ENCODE measurements at regions not wholly inside any gene's neighbourhood (a gene's known extent, or its start where the extent isn't known, plus 50 kb on each side); places are given as distances from the start of the nearest gene placed in this dataset.

- H3K4me1 ChIP-seq (ENCODE audit: control insufficient read depth in 4 of 4, insufficient read depth in 4 of 4, low read length in 3 of 4) = no peaks in the 10 kb centered on the region
- TF ChIP-seq FOXA2 (IDR thresholded peaks at IDR 0.05) (no peak), HNF4A (conservative IDR thresholded peaks at IDR 0.05) (no peak), JUND (IDR thresholded peaks at IDR 0.05) (no peak), HNF4G (IDR thresholded peaks at IDR 0.05) (no peak), ATF3 (IDR thresholded peaks at IDR 0.05) (no peak), REST (IDR thresholded peaks at IDR 0.05) (no peak), SP1 (IDR thresholded peaks at IDR 0.05) (no peak)
- no peaks in the 10 kb centered on the region for H3K9me3 ChIP-seq (ENCODE audit: control insufficient read depth in 4 of 4, low read length in 3 of 4)
- 79% methylated on average over 3 of the region's 3 CpGs for WGBS
- H3K27me3 ChIP-seq (ENCODE audit: control insufficient read depth in 4 of 4, insufficient read depth in 4 of 4, low read length in 3 of 4) = no peaks in the 10 kb centered on the region
- no peaks in the 10 kb centered on the region for H3K36me3 ChIP-seq (ENCODE audit: control insufficient read depth in 4 of 4, insufficient read depth in 3 of 4, low read depth in 1 of 4, low read length in 3 of 4)
- no peak overlapping the region for H3K27ac ChIP-seq (ENCODE audit: low read depth in 1 of 2, low read length in 2 of 2)
- DNase-seq (ENCODE audit: low spot score) = no peak
- no peak overlapping the region for H3K9ac ChIP-seq (ENCODE audit: low read depth in 1 of 2, low read length in 2 of 2)
- H3K4me3 ChIP-seq (ENCODE audit: low read depth in 1 of 3, low read length in 3 of 3) = no peak overlapping the region
Measured at GRCh38 chr5:104171958-104172690, 609.5 kb upstream of the NUDT12 start.

DNA sequence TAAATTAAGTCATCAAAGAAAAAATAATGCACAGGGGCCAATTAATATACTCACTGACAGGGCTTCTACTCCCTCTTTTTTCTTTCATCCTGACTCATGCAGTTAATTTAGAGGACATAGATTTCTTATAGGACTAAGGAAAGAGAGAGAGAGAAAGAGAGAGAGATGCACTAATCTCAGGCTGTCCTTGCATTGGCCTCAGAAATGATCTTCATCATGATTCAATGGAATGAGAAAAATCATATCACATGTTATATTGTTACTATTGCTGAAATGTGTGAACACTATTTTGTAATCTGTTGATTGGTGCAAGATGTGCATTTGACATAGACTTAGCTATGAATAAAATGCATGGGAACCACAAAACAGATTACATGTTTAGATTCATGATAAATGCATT is 608.3 kb upstream of the NUDT12 start:
- no peak for TF ChIP-seq YY1 (IDR thresholded peaks at IDR 0.05)
- H3K9me3 ChIP-seq (ENCODE audit: control insufficient read depth in 4 of 4, low read length in 3 of 4) = no peaks in the 10 kb centered on the region
- no peaks in the 10 kb centered on the region for H3K36me3 ChIP-seq (ENCODE audit: control insufficient read depth in 4 of 4, insufficient read depth in 3 of 4, low read depth in 1 of 4, low read length in 3 of 4)
- no peaks in the 10 kb centered on the region for H3K4me1 ChIP-seq (ENCODE audit: control insufficient read depth in 4 of 4, insufficient read depth in 4 of 4, low read length in 3 of 4)
- H3K4me3 ChIP-seq (ENCODE audit: low read depth in 1 of 3, low read length in 3 of 3) = no peak overlapping the region
- H3K9ac ChIP-seq (ENCODE audit: low read depth in 1 of 2, low read length in 2 of 2) = no peak overlapping the region
- no peak for DNase-seq (ENCODE audit: low spot score)
- no peak overlapping the region for H3K27ac ChIP-seq (ENCODE audit: low read depth in 1 of 2, low read length in 2 of 2)
- H3K27me3 ChIP-seq (ENCODE audit: control insufficient read depth in 4 of 4, insufficient read depth in 4 of 4, low read length in 3 of 4) = no peaks in the 10 kb centered on the region

- no peak for DNase-seq (ENCODE audit: low spot score)
- no peaks in the 10 kb centered on the region for H3K9me3 ChIP-seq (ENCODE audit: control insufficient read depth in 4 of 4, low read length in 3 of 4)
- H3K9ac ChIP-seq (ENCODE audit: low read depth in 1 of 2, low read length in 2 of 2) = no peak overlapping the region
- H3K27ac ChIP-seq (ENCODE audit: low read depth in 1 of 2, low read length in 2 of 2) = no peak overlapping the region
- H3K4me3 ChIP-seq (ENCODE audit: low read depth in 1 of 3, low read length in 3 of 3) = no peak overlapping the region
- no peak for TF ChIP-seq EGR1 (IDR thresholded peaks at IDR 0.05; ENCODE audit: low read depth in 2 of 2)
- TF ChIP-seq YY1 (IDR thresholded peaks at IDR 0.05) = no peak
- no peak for TF ChIP-seq RXRA (IDR thresholded peaks at IDR 0.05)
- TF ChIP-seq GABPA (IDR thresholded peaks at IDR 0.05 in 1 of 2, conservative IDR thresholded peaks at IDR 0.05 in 1 of 2) = no peak
- no peak for TF ChIP-seq TAF1 (conservative IDR thresholded peaks at IDR 0.05)
- TF ChIP-seq RAD21 (IDR thresholded peaks at IDR 0.05) = no peak
- no peak for TF ChIP-seq FOXA1 (IDR thresholded peaks at IDR 0.05)
- TF ChIP-seq SP1 (IDR thresholded peaks at IDR 0.05) = no peak
- TF ChIP-seq, protein P1, sequence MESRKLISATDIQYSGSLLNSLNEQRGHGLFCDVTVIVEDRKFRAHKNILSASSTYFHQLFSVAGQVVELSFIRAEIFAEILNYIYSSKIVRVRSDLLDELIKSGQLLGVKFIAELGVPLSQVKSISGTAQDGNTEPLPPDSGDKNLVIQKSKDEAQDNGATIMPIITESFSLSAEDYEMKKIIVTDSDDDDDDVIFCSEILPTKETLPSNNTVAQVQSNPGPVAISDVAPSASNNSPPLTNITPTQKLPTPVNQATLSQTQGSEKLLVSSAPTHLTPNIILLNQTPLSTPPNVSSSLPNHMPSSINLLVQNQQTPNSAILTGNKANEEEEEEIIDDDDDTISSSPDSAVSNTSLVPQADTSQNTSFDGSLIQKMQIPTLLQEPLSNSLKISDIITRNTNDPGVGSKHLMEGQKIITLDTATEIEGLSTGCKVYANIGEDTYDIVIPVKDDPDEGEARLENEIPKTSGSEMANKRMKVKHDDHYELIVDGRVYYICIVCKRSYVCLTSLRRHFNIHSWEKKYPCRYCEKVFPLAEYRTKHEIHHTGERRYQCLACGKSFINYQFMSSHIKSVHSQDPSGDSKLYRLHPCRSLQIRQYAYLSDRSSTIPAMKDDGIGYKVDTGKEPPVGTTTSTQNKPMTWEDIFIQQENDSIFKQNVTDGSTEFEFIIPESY (IDR thresholded peaks at IDR 0.05) = no peak
- no peak for TF ChIP-seq FOXA2 (IDR thresholded peaks at IDR 0.05)
- TF ChIP-seq HNF4A (conservative IDR thresholded peaks at IDR 0.05) = no peak
- TF ChIP-seq ATF3 (IDR thresholded peaks at IDR 0.05) = no peak
- TF ChIP-seq NR2F2 (IDR thresholded peaks at IDR 0.05) = no peak
- TF ChIP-seq, protein P2, sequence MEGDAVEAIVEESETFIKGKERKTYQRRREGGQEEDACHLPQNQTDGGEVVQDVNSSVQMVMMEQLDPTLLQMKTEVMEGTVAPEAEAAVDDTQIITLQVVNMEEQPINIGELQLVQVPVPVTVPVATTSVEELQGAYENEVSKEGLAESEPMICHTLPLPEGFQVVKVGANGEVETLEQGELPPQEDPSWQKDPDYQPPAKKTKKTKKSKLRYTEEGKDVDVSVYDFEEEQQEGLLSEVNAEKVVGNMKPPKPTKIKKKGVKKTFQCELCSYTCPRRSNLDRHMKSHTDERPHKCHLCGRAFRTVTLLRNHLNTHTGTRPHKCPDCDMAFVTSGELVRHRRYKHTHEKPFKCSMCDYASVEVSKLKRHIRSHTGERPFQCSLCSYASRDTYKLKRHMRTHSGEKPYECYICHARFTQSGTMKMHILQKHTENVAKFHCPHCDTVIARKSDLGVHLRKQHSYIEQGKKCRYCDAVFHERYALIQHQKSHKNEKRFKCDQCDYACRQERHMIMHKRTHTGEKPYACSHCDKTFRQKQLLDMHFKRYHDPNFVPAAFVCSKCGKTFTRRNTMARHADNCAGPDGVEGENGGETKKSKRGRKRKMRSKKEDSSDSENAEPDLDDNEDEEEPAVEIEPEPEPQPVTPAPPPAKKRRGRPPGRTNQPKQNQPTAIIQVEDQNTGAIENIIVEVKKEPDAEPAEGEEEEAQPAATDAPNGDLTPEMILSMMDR (IDR thresholded peaks at IDR 0.05; ENCODE audit: low read depth, low read length, missing input control) = no peak
- no peak for TF ChIP-seq HNF4G (IDR thresholded peaks at IDR 0.05)
- WGBS = 41% methylated on average over 2 of the region's 2 CpGs
- H3K4me1 ChIP-seq (ENCODE audit: control insufficient read depth in 4 of 4, insufficient read depth in 4 of 4, low read length in 3 of 4) = no peaks in the 10 kb centered on the region
- H3K27me3 ChIP-seq (ENCODE audit: control insufficient read depth in 4 of 4, insufficient read depth in 4 of 4, low read length in 3 of 4) = no peaks in the 10 kb centered on the region
- H3K36me3 ChIP-seq (ENCODE audit: control insufficient read depth in 4 of 4, insufficient read depth in 3 of 4, low read depth in 1 of 4, low read length in 3 of 4) = no peaks in the 10 kb centered on the region
Measured at GRCh38 chr5:104146652-104147051, 584.1 kb upstream of the NUDT12 start.

Measured in liver (tissue), 8 donors.